ENCODE measurements at regions not wholly inside any gene's neighbourhood (a gene's known extent, or its start where the extent isn't known, plus 50 kb on each side); places are given as distances from the start of the nearest gene placed in this dataset.
"Not testable (repeated sequence)": the region's sequence is repeated elsewhere in the genome, so short reads cannot be mapped to it uniquely, and the experiment has no call there.

DNA sequence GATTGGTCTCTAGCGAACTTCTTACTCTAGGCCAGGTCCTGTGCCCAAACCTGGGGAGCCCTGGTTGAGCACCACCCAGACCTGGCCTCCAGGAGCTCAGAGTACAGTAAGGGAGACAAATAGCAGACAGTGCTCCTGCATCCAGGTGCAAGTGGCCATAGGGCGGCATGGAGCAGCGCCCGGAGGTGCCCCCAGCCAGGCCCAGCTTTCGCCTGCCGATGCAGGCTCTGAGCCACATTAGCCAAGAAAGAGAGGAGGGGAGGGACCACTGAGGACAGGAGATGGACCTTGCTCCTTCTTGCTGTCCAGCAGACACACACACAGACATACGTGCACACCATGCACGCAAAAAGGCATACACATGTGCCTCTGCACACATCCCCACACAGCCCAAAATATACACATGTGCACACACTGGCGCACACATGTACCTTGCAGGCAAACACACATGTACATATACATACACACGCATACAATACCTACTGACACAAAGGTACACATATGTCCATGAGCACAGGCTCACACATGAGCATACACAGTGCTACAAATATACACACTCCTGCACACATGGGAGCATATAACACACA is 68.7 kb upstream of the FGF3 start:
- DNase-seq: no peak

DNA sequence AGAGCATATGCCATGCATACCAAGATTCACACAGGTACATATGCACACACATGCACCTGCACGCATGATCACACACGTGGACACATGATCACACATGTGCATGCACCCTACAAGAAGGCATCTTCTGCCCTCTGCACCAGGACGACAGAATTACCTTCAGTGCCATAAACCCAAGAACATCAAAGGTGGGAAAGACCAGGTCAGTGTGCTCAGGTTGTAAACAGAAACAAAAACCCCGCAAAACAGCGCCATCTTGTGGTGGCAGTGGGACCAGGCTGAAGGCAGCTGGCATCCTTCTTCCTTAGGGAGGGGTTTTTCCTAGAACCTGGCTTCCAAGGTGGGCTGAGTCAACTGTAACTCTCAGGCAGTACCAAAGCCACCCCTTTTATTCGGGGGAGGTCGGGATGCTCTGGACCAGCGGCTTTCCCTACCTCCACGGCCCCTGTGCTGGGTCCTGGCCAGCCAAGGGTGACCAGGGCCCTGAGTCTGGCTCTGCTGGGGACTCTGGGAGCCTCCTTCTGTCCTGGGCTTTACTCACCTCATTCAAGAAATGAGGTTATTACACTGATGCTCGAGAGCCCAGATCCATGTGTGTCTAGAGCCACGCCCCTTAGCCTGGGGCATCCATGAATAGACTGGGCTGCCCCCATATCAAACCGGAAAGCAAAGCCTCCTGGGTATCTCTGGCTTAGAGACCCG is 69.4 kb upstream of the FGF3 start:
- DNase-seq: peak; percentile 54

DNA sequence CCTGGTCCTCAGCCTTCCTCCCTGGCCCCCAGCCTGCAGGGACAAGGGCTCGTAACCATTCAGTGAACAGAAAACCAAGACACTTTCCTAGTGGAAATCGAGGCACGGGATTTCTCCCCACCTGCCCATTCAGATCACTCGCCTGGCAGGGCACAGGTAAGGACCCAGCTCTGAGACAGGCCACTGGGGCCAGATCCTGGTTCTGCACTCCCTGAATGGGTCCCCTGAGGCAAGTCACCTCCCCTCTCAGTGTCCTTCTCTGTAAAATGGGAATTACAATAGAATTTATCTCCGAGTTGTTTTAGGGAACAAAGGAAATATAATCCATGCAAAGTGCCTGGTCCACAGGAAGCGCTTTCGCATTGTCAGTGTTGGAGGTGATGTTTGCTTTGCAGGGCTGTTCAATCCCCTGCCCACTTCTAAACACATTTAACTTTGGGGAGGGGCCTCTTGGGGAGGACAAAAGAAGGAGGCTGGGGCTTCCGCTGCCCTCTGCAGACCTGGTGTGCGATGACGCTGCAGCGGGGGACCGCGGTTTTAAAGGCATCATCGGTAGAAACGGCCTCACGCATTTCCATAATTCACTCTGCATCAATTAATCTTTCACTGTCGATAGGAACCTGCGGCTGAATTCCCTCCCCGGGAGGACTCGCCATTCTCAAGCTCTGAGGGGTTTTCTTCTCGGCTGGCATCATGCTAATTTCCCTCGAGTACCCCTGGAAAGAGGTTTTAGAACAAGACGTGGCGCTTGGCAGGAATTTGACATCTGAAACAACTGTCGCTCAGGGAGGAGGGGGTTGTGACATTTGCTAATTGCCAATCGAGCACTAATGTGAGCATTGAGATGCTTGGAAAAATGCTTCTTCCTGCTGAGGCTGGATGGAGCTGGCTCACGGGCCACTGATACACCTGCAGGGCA is 70.4 kb upstream of the FGF3 start:
- no peak for DNase-seq

DNA sequence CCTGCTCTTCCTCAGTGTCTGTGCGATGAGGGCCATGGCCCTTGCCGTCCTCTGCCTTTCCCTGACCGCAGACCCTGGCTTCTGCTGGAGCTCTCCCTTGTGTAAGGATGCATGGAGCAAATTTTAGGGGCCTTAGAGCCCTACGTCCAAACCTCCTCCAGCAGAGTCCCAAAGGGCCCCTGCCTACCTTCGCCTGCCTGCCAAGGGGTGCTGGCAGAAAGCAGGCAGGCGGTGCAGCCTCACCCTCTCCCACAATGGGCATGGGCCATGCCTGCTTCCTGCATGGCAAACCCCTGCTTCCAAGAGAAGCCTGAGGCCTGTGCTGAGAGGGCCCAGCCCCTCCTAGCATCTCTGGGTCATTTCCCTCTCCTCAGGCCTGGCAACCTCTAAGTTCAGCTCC is 71.3 kb upstream of the FGF3 start:
- no peak for DNase-seq

DNA sequence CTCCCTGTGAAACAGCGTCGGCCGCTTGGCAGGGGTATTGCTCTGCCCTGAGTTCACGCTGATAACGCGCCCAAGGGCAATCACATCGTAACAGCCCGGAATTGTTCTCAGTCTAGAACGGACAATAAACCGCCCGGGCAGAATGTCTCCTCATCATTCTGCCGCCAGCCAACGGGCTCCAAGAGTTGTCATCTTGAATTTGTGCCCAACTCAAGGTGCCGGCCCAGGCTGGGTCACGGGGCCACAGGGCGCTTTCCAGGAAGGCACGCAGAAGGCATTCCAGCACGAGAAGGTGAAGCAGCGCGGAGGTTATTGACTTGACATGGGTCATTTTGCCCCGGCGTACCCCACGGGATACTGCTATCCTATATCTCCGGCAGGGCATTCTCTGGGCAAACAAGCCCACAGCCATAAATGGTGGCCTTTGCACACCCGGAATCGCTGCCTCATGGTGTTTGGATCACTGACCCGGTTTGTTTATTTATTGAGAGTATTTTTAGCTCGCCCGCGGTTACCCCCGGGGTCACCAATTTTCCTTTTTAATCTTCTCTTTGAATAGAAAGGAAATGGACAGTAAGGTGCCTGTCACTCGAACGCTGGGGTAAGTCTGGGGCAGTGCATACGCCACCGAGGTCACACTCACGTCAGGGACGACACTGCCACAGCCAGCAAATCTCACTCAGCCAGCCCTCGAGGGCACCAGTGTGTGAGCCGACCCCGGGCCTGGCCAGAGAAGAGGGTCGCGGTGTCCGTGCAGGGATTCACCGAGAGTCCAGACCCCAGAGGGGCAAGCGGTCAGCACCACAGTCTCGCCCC is 72.4 kb upstream of the FGF3 start:
- no peak for DNase-seq

DNA sequence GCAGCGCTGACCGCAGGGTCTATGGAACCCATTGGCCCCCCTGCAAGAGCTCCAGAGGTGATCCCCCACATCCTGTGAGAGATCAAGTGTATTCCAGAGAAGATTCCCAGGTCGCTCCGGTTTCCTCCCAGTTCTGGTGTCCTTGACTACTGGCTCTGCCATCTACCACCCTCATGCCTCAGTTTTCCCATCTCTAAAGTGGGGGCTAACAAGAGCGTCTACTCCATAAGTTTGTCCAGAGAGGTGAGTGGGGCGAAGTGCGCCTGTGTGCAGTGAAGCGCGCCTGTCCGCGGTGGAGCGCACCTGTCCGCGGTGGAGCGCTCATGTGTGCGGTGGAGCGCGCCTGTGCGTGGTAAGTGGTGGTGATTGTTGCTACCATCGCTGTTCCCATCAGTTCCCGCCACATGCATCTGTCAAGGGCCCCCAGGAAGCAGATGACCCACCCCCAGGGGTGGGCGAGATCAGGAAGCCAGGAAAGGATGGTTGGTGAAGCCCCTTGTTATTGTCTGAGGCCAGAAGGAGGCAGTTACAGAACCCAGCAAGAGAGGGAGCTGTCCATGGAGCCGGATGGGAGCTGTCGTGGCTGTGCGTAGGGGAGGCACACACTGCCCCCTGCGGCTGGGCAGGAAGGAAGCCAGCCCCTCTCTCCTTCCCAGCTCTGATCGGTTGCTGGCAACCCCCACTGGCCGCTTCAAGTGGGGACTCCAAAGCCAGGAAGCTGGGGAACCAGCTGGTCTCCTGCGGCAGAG is 73.2 kb upstream of the FGF3 start:
- no peak for DNase-seq

DNA sequence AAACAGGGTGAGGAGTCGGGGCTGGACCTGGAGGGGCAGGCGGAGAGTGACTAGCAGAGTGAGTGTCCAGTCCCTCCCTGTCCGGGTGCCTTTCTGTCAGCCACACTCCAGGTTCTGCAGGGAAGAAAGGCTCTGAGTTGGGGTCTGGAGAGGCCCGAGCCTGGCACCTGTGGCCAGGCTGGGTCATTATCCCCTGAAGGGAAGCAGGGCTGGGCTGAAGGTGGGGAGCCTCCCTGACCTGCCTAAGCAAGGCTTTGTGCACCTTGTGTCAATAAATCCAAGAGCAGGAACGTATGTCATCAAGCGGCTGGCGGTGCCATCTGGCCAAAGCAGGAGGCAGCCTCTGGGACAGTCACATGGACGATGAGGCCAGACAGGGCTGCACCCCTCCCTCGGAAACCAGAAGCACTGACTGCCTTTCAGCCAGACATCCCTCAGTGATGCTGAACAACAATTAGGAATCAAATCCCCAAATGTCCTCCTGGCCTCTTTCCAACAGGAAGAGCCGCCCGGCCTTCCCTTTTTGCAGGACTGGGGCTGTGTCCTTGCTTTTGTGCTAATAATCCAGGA is 73.9 kb upstream of the FGF3 start:
- DNase-seq: no peak

DNA sequence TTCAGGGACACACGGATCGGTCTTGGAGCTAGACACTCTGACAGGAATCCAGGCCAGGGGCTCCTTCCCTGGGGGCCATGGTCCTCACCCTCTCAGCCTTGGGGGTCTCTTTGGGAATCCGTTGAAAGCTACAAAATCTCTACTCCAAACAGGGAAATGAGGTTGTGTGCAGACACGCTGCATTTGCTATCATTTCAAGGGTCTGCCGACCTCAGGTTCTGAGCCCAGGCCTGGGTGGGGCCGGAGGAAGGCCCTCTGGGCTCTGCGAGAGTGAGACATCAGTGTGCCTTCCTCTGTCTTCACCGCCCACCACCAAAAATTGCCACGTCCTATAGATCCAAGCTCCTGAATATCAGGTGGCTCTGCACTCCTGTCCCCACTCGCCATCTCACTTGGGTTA is 74.4 kb upstream of the FGF3 start:
- no peak for DNase-seq

DNA sequence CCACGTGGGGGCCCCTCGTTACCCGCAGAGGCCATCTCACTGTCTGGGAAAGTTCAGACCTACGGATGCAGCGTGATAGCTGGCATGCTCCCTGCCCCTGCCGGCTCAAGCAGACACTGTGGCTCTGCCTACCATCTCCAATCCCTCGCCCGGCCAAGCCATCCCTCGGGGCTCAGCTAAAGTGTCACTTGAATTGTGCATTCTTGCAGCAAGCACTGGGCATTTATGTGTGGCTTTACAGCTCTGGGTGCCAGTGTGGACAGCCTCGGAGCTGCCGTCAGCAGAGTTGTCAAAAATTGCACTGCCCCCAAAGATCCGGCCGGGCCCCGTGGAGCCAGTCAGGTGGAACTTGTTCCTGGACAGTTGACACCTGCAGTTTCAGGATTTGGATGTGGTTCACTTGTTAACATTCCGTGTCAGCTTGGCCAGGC is 75.0 kb upstream of the FGF3 start:
- DNase-seq: no peak

DNA sequence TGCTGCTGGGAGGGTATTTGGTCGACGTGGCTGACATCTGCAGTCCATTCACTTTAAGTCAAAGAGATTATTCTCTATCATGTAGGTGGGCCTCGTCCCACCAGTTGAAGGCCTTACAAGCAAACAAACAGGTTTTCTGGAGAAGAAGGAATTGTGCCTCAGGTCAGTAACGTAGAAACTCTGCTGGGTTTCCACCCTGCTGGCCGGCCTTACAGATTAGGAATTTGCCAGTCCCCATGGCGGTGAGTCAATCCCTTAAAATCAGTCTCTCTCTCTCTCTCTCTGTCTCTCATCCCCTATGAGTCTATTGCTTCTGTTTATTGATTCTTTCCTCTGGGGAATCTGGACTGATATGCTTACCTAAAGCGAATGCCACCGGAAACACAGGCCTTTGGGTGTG is 75.4 kb upstream of the FGF3 start:
- DNase-seq: no peak

DNA sequence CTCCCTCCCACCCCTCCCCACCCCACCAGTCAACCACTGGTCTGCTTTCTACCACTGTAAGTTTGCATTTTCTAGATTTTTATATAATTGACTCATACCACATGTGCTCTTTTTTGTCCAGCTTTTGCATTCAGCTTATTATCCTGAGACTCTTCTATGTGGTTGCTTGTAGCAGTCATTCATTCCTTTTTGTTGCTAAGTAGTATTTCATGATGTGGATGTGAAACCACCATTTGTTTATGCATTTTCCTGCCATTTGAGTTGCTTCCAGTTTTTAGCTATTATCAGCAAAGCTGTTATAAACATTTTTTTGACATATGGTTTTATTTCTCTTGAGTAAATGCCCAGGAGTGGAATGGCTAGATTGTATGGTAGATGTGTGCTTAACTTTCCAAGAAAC is 77.0 kb upstream of the FGF3 start:
- no peak for DNase-seq

DNA sequence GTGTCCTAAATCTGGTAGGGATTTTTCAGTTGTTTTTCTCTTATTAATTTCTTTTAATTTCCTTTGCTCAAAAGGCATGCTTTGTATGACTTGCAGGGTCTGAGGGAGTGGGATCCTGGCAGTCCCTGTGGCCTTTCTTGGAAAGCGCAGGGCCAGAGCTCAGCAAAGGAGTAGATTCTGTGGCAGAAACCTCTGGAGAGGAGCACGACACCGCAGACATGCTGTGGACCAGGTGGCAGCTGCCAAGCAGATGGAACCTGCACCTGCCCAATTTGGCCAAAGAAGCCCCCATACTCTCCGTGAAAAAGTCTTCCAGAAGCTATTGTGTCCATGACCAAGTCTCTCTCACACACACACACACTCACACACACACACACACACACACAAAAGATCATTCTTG is 78.9 kb upstream of the FGF3 start:
- no peak for DNase-seq

DNA sequence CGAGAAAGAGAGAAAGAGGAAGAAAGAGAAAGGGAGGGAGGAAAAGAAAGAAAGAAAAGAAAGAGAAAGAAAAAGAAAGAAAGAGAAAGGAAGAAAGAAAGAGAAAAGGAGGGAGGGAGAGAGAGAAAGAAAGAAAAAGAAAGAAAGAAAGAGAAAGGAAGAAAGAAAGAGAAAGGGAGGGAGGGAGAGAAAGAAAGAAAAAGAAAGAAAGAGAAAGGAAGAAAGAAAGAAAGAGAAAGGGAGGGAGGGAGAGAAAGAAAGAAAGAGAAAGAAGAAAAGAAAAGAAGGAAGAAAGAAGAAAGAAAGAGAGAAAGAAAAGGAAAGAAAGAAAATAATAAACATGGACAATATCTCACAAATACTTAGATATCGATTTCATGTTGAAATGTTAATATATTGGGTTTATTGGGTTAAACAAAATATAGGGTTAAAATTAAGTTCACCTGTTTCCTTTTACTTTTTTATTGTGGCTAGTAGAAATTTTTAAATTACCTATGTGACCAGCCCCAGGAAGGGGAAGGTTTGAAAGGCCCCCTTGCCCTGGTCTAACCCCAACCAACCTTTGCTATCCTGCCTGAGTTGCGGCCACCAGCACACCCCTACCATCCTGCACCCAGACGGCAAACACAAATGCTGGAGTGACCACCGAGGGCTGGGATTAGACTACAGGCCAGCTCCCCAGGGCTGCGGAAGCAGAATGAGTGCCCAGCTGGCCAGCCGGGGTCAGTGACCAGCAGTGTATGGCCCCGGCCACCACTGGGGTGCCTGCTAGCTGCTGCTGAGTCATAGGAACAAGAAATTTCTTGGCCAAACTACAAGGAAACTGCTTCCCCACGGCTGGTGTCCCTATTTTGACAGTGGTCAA is 81.0 kb upstream of the FGF3 start:
- DNase-seq: no peak

DNA sequence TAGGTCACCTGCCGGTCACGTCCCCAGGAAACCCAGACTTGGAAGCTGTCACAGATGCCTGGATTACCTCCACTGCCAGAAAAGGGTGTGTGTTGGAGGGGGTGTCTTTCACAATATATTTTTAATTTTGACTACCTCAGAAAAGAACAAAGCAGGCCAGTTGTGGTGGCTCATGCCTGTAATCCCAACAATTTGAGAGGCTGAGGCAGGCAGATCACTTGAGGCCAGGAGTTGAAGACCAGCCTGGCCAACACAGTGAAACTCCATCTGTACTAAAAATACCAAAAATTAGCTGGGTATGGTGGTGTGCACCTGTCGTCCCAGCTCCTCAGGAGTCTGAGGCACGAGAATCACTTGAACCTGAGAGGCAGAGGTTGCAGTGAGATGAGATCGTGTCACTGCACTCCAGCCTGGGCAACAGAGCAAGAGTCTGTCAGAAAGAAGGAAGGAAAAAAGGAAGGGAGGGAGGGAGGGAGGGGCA is 81.6 kb upstream of the FGF3 start:
- not testable (repeated sequence) for DNase-seq

DNA sequence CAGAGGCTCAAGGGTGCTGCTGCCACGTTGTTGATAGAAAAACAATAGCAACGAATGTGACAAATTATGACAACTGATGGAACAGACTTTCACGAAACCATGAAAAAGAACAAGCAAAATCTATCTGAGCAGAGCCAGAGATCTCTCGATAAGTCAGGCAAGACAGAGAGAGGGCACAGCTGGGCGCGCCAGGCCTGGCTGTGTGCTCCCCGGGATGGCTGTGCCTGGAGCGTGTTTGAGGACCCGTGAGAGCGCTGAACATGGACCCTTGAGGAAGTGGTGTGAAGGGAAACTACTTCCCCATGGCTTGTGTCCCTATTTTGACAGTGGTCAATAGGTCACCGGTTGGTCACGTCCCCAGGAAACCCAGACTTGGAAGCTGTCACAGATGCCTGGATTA is 83.1 kb upstream of the FGF3 start:
- DNase-seq: no peak

DNA sequence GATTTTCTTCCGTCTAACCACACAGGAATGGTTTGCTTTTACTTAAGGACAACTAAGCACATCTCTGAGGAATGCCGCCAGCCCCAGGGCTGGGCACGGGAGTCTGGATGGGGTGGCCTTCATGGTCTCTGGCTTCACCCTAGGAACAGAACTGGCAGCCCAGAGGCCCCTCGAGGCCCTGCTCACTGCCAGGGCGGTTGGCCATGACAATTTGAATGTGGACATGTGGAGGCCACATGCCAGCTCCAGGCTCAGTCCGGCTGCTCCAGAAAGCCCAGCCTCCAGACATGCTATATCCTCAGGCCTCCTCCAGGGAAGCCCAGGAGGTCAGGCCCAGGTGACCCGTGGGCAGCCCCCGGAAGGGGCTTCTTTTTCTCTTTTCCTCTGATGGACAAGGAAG is 84.0 kb upstream of the FGF3 start:
- no peak for DNase-seq

DNA sequence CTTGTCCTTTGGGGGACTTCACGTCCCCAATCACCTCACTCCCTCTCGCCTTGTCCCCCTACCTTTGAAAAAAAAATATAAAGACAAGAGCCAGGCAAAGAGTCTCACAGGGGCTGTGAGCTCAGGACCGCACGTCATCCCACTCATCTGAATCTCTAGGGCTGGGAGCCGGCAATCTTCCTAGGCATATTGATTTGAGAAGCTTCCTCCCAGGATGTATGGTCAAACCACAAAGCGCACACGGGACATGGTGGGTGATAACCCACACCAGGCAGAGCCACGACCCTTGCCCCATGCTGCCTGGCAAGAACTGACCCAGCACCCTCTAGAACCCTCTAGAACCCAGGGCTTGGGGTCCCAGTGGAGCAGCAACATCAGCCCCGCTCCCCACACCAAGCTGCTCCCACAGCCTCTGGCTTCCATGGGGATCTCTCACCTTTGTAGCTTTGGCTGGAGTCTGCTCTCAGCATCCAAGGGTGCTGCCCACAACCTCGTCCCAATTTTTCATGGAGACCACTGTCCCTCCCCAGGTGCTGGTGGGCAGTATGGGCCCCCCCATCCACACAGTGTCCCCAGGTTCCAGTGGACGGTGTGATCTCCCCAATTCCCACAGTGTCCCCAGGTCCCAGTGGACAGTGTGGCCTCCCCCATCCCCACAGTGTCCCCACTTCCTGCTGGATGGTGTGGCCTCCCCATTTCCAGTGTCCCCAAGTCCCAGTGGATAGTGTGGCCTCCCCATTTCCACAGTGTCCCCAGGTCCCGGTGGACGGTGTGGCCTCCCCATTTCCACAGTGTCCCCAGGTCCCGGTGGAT is 85.2 kb upstream of the FGF3 start:
- DNase-seq: no peak

DNA sequence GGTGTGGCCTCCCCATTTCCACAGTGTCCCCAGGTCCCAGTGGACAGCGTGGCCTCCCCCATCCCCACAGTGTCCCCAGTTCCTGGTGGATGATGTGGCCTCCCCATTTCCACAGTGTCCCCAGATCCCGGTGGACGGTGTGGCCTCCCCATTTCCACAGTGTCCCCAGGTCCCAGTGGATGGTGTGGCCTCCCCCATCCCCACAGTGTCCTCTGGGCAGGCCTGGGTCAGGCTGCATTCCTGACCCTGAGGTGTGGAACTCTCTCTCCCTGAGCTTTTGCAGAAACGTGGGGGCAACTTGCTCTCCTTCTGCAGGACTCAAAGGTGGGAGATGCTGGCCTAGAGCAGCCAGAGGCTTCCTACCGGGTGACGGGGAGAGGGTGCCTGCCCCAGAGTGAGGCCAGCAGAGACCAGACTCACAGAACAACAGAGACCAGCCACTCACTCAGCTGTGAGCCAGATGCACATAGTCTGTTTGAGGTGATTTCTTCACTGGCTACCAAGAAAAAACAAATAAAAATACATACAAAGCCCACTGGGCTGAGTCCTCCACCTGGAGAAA is 85.8 kb upstream of the FGF3 start:
- no peak for DNase-seq

DNA sequence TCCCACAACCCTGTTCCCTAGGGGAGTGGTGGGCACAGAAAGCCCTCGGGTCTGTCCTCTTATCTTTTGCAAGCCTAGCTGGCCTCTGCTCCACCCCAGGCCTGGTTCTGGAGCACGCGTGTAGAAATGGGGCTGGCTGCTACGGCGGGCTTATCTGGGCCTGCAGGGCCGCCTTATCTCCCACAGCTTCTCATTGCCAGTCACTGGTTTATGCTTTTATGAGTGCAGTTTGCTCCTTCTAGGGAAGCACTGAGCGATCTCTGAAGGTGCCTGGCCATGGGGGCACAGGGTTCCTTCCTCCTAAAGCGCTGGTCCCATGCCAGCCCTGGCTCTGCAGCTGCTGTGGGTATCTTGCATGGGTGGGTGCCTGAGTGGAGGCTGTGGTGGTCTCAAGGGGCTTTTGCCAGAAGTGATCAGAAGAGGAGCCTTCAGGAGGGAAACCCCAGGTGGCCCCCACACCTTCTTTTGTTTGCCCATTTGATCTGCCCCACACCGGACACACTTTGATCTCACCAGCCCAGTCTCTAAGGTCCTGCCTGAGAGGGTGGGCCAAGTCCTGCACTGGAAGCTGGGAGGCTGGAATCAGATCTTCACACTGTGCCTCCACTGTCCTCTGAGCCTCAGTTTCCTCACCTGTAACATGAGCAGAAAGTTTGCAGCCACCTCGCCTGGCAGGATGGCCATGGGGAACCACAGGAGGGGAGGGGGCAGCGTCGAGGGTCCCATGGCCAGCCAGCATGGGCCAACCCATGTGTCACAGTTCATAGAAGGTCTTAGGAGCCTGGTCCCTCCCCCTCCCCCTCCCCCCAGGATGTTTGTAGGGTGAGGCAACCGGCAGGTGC is 86.6 kb upstream of the FGF3 start:
- DNase-seq: no peak
